K562 (cell line): ENCODE measurements at regions not wholly inside any gene's neighbourhood (a gene's known extent, or its start where the extent isn't known, plus 50 kb on each side); places are given as distances from the start of the nearest gene placed in this dataset.

Experiments used
- CTCF ChIP-seq, 3 experiments: IDR thresholded peaks in 2 of 3; conservative IDR thresholded peaks in 1 of 3; 2 replicates each; pipeline ENCODE4 v1.5.1; 2011 to 2012; ENCODE audit warnings: low read length in 3 of 3, mild to moderate bottlenecking in 3 of 3, control low read depth in 2 of 3, improper control_type of control experiment in 1 of 3, inconsistent platforms in 1 of 3, low read depth in 1 of 3, mixed read lengths in 1 of 3, moderate library complexity in 1 of 3; ENCODE audit not compliant: insufficient read depth in 2 of 3
- JUNB ChIP-seq: fragments of 450-650 bp; formaldehyde crosslinking; conservative IDR thresholded peaks from 2 replicates; pipeline ENCODE4 v1.4.0; 2020; ENCODE audit warnings: mild to moderate bottlenecking
- MEF2A ChIP-seq: IDR thresholded peaks from 2 replicates; pipeline ENCODE4 v1.6.1; 2011; ENCODE audit warnings: low read depth, mild to moderate bottlenecking, low read length, moderate library complexity; ENCODE audit not compliant: control insufficient read depth
- PHTF2 ChIP-seq: fragments of 250-450 bp; sonication (Bioruptor Pico); IDR thresholded peaks from 2 replicates; pipeline ENCODE4 v1.5.0; 2021; ENCODE audit warnings: mild to moderate bottlenecking
- ZC3H11A ChIP-seq: IDR thresholded peaks from 2 replicates; pipeline ENCODE4 v1.6.1; 2012; ENCODE audit warnings: low read depth, low read length, improper control_type of control experiment
- ZC3H4 ChIP-seq: sonication (generic); formaldehyde crosslinking; IDR thresholded peaks from 2 replicates; pipeline ENCODE4 v1.9.0; 2021; ENCODE audit warnings: missing genetic modification reagents, borderline replicate concordance
- TF ChIP-seq, protein P1 (sequence below), 2 experiments: IDR thresholded peaks; 2 replicates each; pipeline ENCODE4 v1.6.1; 2012; ENCODE audit warnings: improper control_type of control experiment in 2 of 2, low read depth in 2 of 2, low read length in 2 of 2, borderline replicate concordance in 1 of 2

- no peak for TF ChIP-seq JUNB (CRISPR knock-in tag)
- no peak for TF ChIP-seq ZC3H11A
- TF ChIP-seq, protein P1, sequence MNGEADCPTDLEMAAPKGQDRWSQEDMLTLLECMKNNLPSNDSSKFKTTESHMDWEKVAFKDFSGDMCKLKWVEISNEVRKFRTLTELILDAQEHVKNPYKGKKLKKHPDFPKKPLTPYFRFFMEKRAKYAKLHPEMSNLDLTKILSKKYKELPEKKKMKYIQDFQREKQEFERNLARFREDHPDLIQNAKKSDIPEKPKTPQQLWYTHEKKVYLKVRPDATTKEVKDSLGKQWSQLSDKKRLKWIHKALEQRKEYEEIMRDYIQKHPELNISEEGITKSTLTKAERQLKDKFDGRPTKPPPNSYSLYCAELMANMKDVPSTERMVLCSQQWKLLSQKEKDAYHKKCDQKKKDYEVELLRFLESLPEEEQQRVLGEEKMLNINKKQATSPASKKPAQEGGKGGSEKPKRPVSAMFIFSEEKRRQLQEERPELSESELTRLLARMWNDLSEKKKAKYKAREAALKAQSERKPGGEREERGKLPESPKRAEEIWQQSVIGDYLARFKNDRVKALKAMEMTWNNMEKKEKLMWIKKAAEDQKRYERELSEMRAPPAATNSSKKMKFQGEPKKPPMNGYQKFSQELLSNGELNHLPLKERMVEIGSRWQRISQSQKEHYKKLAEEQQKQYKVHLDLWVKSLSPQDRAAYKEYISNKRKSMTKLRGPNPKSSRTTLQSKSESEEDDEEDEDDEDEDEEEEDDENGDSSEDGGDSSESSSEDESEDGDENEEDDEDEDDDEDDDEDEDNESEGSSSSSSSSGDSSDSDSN (IDR thresholded peaks at IDR 0.05; ENCODE audit: borderline replicate concordance in 1 of 2, low read depth in 2 of 2, low read length in 2 of 2), result no peak
- no peak for TF ChIP-seq CTCF (IDR thresholded peaks at IDR 0.05 in 2 of 3, conservative IDR thresholded peaks at IDR 0.05 in 1 of 3; ENCODE audit: insufficient read depth in 2 of 3, low read depth in 1 of 3, low read length in 3 of 3)
- TF ChIP-seq PHTF2 (CRISPR knock-in tag), result no peak
- TF ChIP-seq ZC3H4 (CRISPR knock-in tag), result no peak
- no peak for TF ChIP-seq MEF2A
Observed at GRCh38 chr7:22013711-22014110, 68.0 kb upstream of the CDCA7L start.
